HG02610 (cell line): ENCODE measurements at regions not wholly inside any gene's neighbourhood (a gene's known extent, or its start where the extent isn't known, plus 50 kb on each side); places are given as distances from the start of the nearest gene placed in this dataset.

ENCODE experiments used
- ATAC-seq: cut with Tn5 transposase; IDR thresholded peaks from one replicate; pipeline ENCODE4 v1.9.1; 2021; ENCODE audit warnings: mild to moderate bottlenecking, moderate library complexity; ENCODE audit not compliant: unreplicated experiment

DNA sequence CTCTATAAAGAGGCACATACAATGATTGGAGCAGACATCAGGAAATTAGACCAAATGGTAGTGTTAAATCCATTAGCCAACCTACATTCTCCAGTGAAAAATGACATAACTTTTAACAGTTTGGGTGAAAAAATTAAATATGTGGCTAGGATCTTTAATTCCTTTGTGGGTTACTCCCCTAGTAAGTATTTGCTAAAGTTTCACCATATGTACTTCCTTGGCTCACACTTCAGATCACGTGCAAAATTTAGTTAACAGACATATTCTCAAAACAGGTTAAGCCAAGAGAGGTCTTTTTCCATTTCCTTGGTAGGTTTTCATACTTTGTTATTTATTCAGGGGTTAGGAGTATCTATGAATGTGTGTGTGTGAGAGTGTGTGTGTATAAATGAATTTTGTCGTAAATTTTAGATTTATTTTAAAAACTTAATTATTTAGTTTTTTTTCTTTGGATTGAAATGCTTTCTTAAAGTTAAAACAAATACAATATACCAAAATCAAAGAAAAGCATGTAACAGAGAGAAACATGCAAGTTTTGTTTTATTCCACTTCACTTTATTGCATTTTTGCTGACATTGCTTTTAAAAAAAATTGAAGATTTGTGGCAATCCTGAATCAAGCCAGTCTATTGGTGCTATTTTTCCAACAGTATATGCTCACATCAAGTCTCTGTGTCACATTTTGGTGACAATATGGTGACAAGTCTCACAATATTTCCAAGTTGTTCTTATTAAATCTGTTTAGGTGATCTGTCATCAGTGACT is 258.7 kb downstream of the FLRT2 start:
- no peak for ATAC-seq

DNA sequence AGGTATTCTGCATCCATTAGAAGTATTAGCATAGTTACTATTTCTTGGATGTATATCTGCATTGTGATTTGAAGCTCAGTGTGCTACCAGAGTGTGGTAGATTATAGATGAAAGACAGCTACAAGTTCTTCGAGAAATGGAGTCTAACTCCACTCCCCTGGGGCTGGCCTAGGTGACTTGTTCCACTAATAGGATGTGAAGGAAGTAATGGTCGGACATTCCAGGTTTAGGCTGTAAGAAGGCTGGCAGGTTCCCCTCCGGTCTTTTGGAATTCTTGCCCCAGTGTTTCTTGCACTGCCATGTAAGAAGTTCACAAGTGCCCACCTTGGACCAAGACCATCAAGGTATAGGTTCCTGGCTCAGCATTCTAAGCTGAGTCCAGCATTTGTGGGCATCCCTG is 236.4 kb downstream of the FLRT2 start:
- ATAC-seq, result no peak

DNA sequence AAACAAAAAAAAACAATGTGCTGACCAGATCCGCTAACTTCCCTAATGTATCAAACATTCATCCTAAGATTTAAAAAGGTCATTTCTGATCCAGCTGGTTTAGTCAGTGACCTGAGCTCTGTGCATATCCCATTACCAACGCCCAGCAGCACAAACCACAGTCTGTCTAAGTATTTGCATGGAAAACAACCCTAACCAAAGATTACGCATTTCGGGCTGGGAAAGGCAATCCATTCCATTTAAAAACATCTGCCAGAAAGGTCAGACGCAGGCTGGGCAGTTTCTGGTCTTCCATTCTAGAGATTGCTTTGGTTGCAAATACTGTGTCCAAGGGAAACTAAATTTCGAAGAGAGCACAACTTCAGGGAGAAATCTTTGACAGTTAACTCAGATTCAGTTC is 234.9 kb downstream of the FLRT2 start:
- ATAC-seq, result no peak

DNA sequence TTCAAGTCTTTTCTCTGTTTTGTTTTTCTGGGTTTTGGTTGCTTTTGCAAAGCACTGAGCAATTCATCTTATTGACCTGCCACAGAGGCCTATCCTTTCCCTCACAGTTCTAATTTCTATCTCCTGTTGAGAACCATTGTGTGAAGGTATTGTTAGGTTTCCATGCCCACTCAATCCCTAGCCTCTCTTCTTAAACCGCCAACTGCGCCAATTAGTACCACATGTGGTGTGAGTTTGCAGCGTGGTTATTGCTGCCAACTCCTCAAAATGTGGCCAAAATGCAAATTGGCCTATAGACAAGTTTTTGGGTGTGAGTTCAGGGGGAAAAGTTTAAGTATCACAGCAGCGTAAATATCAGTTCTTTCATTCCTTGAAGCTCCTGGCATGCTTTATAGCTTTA is 232.6 kb downstream of the FLRT2 start:
- no peak for ATAC-seq

DNA sequence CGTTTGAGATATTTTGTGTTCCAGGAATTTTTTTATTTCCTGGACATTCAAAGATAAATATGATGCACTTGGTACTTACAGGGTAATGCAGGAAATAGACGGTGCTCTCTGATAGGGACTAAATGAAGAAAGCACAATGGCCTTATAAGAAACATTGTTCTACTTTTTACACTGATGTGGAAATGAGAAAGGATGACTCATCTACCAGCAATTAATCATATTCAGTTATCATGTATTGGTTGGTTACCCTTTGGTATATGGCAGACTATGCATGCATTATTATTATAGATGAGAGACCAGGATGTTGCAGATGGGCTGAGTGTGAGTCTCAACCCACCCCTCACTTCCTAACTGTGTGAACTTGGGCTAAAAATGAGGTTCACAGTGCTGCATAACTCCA is 222.2 kb downstream of the FLRT2 start:
- ATAC-seq, result no peak

DNA sequence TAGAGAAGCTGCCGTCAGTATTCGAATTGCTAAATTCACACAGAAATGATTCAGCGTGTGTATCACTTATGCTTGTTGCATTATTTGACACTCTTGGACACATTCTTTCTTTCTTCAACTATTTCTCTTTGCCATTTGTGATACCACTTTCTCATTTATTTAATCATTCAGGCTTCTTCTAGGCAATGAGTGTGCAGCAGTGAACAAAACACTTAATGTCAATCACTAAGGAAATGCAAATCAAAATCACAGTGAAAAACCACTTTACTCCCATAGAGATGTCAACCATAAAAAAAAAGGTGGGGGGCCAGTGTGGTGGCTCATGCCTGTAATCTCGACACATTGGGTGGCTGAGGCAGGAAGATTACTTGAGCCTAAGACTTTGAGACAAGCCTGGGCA is 214.6 kb downstream of the FLRT2 start:
- ATAC-seq, result no peak

DNA sequence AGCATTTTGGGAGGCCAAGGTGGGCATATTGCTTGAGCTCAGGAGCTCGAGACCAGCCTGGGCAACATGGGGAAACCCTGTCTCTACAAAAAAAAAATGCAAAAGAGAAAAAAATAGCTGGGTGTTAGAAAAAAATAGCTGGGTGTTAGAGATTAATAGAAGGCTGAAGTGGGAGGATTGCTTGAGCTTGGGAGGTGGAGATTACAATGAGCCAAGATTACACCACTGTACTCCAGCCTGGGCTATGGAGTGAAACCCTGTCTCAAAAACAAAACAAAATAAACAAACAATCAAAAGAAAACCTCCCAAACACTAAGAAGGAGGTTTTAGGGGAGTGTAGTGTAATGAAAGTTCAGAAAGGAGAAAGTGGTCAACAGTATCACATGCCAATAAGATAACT is 202.1 kb downstream of the FLRT2 start:
- no peak for ATAC-seq

DNA sequence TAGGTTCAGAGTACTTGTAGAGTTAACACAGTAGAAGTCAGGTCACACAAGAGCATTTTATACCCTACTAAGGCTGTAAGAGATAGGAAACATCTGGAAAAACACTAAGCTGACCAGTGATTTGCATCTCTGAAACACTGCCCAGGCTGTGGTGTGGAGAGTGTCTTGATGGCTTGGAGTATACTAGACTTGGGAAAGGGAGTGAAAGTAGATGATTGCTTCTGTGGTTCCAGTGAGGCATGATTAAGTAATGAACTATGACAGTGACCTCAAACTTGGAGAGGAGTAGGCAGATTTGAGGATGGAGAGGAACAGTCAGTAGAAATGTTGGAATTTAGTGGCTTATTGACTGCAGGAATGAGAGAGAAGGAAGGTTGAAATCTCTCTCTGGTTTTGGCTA is 201.2 kb downstream of the FLRT2 start:
- no peak for ATAC-seq

DNA sequence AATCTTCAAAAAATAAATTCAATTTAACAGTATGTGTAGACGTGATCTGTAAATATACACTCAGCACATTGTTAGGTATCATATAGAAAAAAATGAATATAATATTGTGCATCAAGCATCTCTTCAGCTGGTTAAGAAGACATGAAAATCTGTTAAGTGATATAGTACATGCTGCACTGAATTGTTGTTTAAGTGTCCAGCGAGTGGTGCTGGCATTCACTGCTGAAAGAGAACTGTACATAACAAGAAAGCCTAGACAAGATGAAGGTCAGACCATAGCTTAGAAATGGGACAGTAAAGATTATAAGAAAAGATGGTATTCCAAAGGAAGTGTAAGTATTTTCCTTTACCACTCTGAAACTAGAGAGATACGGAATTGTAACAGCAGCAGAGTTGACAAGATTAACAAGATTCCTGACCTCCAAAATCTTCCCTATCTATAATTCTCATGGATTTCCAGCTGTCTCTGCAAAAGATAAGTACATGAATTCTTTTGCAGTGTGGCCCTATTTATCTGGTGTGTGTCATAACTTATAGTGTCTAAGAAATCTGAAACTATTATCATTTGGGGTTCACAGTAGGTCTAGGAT is 198.6 kb downstream of the FLRT2 start:
- ATAC-seq, result no peak

DNA sequence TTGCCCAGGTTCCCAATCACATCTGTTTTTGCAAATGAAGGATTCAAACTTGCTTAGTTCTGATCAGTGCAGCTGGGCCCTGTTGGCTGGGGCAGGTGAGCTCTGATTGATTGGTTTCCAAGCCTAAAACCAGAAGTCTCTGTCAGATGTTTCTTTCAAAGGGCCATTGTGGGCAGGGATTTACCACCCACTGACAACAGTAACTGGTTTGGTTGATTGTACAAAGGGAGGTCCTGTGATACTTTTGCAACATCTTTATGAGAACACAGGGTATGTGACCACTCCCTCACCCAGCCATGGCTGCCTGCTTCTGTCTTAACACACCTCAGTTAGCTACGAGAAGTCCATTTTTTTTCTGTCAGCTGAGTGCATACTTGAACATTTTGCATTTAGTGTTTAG is 184.1 kb downstream of the FLRT2 start:
- no peak for ATAC-seq

DNA sequence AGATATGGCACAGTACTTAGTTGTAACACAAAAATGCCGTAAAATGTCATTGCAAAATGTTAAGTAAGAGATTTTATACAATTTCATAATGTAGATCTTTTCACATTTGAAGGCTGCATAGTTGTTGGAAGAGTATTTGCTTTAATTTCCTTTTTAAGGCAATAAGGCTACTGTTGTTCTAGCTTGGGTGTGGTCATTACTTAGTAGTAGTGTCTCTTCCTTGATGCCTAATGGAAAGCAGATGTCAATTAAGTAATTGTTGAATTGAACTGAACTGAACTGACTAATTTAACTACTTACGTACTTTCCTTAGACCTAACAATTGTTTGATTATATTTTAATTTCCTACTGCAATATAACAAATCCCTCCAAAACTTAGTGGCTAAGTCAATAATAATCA is 181.7 kb downstream of the FLRT2 start:
- no peak for ATAC-seq
